Amniotic stem cell (primary cell): ENCODE measurements at regions not wholly inside any gene's neighbourhood (a gene's known extent, or its start where the extent isn't known, plus 50 kb on each side); places are given as distances from the start of the nearest gene placed in this dataset.

ENCODE experiments used
- DNase-seq: peaks from one replicate; lab custom pipeline; 2025; lab: John Stamatoyannopoulos, UW

GRCh38 chr13:105979131-105980011 lies 556.1 kb downstream of the EFNB2 start:
- no peak for DNase-seq

GRCh38 chr13:105974380-105974779 lies 561.1 kb downstream of the EFNB2 start:
- no peak for DNase-seq

- no peak for DNase-seq
Measured at GRCh38 chr13:105972811-105973590, 562.5 kb downstream of the EFNB2 start.

- DNase-seq: no peak
Measured at GRCh38 chr13:105972306-105972721, 563.1 kb downstream of the EFNB2 start.

- no peak for DNase-seq
Measured at GRCh38 chr13:105971738-105972137, 563.7 kb downstream of the EFNB2 start.

- no peak for DNase-seq
Measured at GRCh38 chr13:105971312-105971711, 564.1 kb downstream of the EFNB2 start.

GRCh38 chr13:105969761-105970160 lies 565.7 kb downstream of the EFNB2 start:
- no peak for DNase-seq

GRCh38 chr13:105965910-105966309 lies 569.6 kb downstream of the EFNB2 start:
- DNase-seq: no peak

GRCh38 chr13:105962080-105962479 lies 573.4 kb downstream of the EFNB2 start:
- no peak for DNase-seq

- DNase-seq: no peak
Measured at GRCh38 chr13:105961438-105961837, 574.0 kb downstream of the EFNB2 start.

- no peak for DNase-seq
Measured at GRCh38 chr13:105960326-105960725, 575.1 kb downstream of the EFNB2 start.

- DNase-seq: no peak
Measured at GRCh38 chr13:105959876-105960275, 575.6 kb downstream of the EFNB2 start.

GRCh38 chr13:105957769-105958438 lies 577.6 kb downstream of the EFNB2 start:
- DNase-seq: no peak

GRCh38 chr13:105956921-105957320 lies 578.5 kb downstream of the EFNB2 start:
- DNase-seq: no peak

- DNase-seq: no peak
Measured at GRCh38 chr13:105952973-105953290, 582.5 kb downstream of the EFNB2 start.

- no peak for DNase-seq
Measured at GRCh38 chr13:105952233-105952972, 583.1 kb downstream of the EFNB2 start.

GRCh38 chr13:105948143-105948542 lies 587.3 kb downstream of the EFNB2 start:
- DNase-seq: no peak

GRCh38 chr13:105940882-105941281 lies 594.6 kb downstream of the EFNB2 start:
- no peak for DNase-seq

- DNase-seq: no peak
Measured at GRCh38 chr13:105937451-105937850, 598.0 kb downstream of the EFNB2 start.

- DNase-seq: no peak
Measured at GRCh38 chr13:105936816-105937215, 598.6 kb downstream of the EFNB2 start.

GRCh38 chr13:105929505-105929904 lies 606.0 kb downstream of the EFNB2 start:
- DNase-seq: no peak

- no peak for DNase-seq
Measured at GRCh38 chr13:105928901-105929300, 606.6 kb downstream of the EFNB2 start.
